ENCODE measurements at regions not wholly inside any gene's neighbourhood (a gene's known extent, or its start where the extent isn't known, plus 50 kb on each side); places are given as distances from the start of the nearest gene placed in this dataset.

- POLR2A ChIA-PET: no interaction called here
- no peaks in the 10 kb centered on the region for H3K27me3 Mint-ChIP-seq (ENCODE audit: low read depth)
- H3K27ac Mint-ChIP-seq: no peak overlapping the region
- CTCF ChIA-PET: no interaction called here
- no peak overlapping the region for H3K4me3 Mint-ChIP-seq
- TF ChIP-seq NR1H2 (CRISPR knock-in tag; IDR thresholded peaks at IDR 0.05): no peak
- TF ChIP-seq, protein P1, sequence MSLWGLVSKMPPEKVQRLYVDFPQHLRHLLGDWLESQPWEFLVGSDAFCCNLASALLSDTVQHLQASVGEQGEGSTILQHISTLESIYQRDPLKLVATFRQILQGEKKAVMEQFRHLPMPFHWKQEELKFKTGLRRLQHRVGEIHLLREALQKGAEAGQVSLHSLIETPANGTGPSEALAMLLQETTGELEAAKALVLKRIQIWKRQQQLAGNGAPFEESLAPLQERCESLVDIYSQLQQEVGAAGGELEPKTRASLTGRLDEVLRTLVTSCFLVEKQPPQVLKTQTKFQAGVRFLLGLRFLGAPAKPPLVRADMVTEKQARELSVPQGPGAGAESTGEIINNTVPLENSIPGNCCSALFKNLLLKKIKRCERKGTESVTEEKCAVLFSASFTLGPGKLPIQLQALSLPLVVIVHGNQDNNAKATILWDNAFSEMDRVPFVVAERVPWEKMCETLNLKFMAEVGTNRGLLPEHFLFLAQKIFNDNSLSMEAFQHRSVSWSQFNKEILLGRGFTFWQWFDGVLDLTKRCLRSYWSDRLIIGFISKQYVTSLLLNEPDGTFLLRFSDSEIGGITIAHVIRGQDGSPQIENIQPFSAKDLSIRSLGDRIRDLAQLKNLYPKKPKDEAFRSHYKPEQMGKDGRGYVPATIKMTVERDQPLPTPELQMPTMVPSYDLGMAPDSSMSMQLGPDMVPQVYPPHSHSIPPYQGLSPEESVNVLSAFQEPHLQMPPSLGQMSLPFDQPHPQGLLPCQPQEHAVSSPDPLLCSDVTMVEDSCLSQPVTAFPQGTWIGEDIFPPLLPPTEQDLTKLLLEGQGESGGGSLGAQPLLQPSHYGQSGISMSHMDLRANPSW (CRISPR knock-in tag; conservative IDR thresholded peaks at IDR 0.05; ENCODE audit: low read depth): no peak
- TF ChIP-seq, protein P2, sequence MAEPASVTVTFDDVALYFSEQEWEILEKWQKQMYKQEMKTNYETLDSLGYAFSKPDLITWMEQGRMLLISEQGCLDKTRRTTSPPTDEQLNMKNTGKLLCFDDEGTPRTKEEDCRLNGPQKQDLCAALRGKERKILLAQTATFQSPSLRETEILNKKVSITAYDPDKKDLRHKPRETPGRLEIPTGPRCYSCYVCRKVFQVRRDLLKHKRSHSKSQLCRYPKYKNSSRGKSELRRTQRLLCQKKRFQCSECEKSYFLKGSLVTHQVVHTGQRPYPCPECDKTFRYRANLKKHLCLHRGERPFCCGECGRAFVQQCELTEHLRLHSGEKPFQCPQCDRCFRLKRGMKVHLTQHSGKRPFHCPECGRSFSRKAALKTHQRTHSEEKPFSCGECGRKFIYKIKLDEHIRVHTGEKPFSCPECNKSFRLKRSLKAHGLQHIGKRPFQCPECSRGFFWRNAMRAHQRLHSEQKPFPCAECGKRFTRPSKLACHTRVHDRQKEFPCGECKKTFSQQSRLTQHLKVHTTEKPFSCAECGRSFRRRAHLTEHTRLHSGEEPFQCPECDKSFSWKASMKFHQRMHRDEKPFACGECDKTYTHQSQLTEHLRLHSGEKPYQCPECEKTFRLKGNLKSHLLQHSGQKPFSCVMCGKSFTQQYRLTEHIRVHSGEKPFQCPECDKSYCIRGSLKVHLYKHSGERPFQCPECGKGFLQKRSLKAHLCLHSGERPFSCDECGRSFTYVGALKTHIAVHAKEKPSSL (CRISPR knock-in tag; conservative IDR thresholded peaks at IDR 0.05): no peak
- no peak for TF ChIP-seq ETV6 (CRISPR knock-in tag; IDR thresholded peaks at IDR 0.05)
- no peak for TF ChIP-seq KAT7 (CRISPR knock-in tag; IDR thresholded peaks at IDR 0.05; ENCODE audit: borderline replicate concordance)
- TF ChIP-seq JAZF1 (CRISPR knock-in tag; IDR thresholded peaks at IDR 0.05): no peak
- no peak for TF ChIP-seq RORB (CRISPR knock-in tag; IDR thresholded peaks at IDR 0.05)
- TF ChIP-seq FOXP1 (CRISPR knock-in tag; IDR thresholded peaks at IDR 0.05; ENCODE audit: borderline replicate concordance): no peak
- TF ChIP-seq ESRRA (CRISPR knock-in tag; IDR thresholded peaks at IDR 0.05; ENCODE audit: borderline replicate concordance): no peak
- TF ChIP-seq CREM (CRISPR knock-in tag; IDR thresholded peaks at IDR 0.05): no peak
- TF ChIP-seq E2F4 (CRISPR knock-in tag; IDR thresholded peaks at IDR 0.05; ENCODE audit: borderline replicate concordance, low read depth): no peak
- no peak for TF ChIP-seq ZNF416 (CRISPR knock-in tag; IDR thresholded peaks at IDR 0.05)
- TF ChIP-seq ZNF219 (CRISPR knock-in tag; IDR thresholded peaks at IDR 0.05; ENCODE audit: borderline replicate concordance): no peak
- no peak for TF ChIP-seq ATF3 (CRISPR knock-in tag; conservative IDR thresholded peaks at IDR 0.05)
- TF ChIP-seq ZNF671 (CRISPR knock-in tag; IDR thresholded peaks at IDR 0.05): no peak
- TF ChIP-seq, protein P3, sequence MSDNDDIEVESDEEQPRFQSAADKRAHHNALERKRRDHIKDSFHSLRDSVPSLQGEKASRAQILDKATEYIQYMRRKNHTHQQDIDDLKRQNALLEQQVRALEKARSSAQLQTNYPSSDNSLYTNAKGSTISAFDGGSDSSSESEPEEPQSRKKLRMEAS (CRISPR knock-in tag; IDR thresholded peaks at IDR 0.05): no peak
- TF ChIP-seq, protein P4, sequence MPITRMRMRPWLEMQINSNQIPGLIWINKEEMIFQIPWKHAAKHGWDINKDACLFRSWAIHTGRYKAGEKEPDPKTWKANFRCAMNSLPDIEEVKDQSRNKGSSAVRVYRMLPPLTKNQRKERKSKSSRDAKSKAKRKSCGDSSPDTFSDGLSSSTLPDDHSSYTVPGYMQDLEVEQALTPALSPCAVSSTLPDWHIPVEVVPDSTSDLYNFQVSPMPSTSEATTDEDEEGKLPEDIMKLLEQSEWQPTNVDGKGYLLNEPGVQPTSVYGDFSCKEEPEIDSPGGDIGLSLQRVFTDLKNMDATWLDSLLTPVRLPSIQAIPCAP (CRISPR knock-in tag; IDR thresholded peaks at IDR 0.05): no peak
- TF ChIP-seq, protein P5, sequence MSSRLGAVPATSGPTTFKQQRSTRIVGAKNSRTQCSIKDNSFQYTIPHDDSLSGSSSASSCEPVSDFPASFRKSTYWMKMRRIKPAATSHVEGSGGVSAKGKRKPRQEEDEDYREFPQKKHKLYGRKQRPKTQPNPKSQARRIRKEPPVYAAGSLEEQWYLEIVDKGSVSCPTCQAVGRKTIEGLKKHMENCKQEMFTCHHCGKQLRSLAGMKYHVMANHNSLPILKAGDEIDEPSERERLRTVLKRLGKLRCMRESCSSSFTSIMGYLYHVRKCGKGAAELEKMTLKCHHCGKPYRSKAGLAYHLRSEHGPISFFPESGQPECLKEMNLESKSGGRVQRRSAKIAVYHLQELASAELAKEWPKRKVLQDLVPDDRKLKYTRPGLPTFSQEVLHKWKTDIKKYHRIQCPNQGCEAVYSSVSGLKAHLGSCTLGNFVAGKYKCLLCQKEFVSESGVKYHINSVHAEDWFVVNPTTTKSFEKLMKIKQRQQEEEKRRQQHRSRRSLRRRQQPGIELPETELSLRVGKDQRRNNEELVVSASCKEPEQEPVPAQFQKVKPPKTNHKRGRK (CRISPR knock-in tag; IDR thresholded peaks at IDR 0.05; ENCODE audit: borderline replicate concordance): no peak
- TF ChIP-seq, protein P6, sequence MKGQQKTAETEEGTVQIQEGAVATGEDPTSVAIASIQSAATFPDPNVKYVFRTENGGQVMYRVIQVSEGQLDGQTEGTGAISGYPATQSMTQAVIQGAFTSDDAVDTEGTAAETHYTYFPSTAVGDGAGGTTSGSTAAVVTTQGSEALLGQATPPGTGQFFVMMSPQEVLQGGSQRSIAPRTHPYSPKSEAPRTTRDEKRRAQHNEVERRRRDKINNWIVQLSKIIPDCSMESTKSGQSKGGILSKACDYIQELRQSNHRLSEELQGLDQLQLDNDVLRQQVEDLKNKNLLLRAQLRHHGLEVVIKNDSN (CRISPR knock-in tag; IDR thresholded peaks at IDR 0.05): no peak
- no peak for TF ChIP-seq ELF4 (CRISPR knock-in tag; IDR thresholded peaks at IDR 0.05; ENCODE audit: low read depth)
- H3K9me3 Mint-ChIP-seq: peaks cover 4% of the 10 kb centered on the region; the same call in 1 of the 2 replicates
- no peaks in the 10 kb centered on the region for H3K36me3 Mint-ChIP-seq
- ATAC-seq (no peak), DNase-seq (ENCODE audit: low spot score) (no peak)
- H3K4me1 Mint-ChIP-seq: peaks cover 9% of the 10 kb centered on the region
Observed at GRCh38 chr2:106995556-106995955, 109.6 kb upstream of the ST6GAL2 start.
